ENCODE measurements at regions not wholly inside any gene's neighbourhood (a gene's known extent, or its start where the extent isn't known, plus 50 kb on each side); places are given as distances from the start of the nearest gene placed in this dataset.

DNA sequence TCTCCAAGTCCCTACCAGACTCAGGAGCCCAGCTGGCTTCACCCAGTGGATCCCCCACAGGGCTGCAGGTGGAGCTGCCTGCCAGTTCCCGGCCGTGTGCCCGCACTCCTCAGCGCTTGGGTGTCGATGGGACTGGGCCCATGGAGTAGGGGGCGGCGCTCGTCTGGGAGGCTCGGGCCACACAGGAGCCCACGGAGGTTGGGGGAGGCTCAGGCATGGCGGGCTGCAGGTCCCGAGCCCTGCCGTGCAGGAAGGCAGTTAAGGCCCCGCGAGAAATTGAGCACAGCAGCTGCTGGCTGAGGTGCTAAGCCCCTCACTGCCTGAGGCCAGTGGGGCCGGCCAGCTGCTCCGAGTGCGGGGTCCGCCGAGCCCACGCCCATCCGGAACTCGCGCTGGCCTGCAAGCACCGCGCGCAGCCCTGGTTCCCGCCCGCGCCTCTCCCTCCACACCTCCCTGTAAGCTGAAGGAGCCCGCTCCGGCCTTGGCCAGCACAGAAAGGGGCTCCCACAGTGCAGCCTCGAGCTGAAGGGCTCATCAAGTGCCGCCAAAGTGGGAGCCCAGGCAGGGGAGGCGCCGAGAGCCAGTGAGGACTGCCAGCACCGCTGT is 1771.1 kb downstream of the OLFM4 start (continued):
- no peak for TF ChIP-seq ZSCAN23 (tag by site-specific recombination; IDR thresholded peaks at IDR 0.05)
- no peak for TF ChIP-seq ZNF707 (tag by site-specific recombination; IDR thresholded peaks at IDR 0.05)
- TF ChIP-seq ZSCAN30 (tag by site-specific recombination; IDR thresholded peaks at IDR 0.05) = no peak
- no peak for TF ChIP-seq GLIS1 (tag by site-specific recombination; IDR thresholded peaks at IDR 0.05)
- no peak for TF ChIP-seq ZNF133 (tag by site-specific recombination; IDR thresholded peaks at IDR 0.05)
- TF ChIP-seq, protein P1, sequence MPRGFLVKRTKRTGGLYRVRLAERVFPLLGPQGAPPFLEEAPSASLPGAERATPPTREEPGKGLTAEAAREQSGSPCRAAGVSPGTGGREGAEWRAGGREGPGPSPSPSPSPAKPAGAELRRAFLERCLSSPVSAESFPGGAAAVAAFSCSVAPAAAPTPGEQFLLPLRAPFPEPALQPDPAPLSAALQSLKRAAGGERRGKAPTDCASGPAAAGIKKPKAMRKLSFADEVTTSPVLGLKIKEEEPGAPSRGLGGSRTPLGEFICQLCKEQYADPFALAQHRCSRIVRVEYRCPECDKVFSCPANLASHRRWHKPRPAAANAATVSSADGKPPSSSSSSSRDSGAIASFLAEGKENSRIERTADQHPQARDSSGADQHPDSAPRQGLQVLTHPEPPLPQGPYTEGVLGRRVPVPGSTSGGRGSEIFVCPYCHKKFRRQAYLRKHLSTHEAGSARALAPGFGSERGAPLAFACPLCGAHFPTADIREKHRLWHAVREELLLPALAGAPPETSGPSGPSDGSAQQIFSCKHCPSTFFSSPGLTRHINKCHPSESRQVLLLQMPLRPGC (tag by site-specific recombination; IDR thresholded peaks at IDR 0.05) = no peak
- no peak for TF ChIP-seq ZNF626 (tag by site-specific recombination; IDR thresholded peaks at IDR 0.05)
- TF ChIP-seq, protein P2, sequence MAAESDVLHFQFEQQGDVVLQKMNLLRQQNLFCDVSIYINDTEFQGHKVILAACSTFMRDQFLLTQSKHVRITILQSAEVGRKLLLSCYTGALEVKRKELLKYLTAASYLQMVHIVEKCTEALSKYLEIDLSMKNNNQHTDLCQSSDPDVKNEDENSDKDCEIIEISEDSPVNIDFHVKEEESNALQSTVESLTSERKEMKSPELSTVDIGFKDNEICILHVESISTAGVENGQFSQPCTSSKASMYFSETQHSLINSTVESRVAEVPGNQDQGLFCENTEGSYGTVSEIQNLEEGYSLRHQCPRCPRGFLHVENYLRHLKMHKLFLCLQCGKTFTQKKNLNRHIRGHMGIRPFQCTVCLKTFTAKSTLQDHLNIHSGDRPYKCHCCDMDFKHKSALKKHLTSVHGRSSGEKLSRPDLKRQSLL (tag by site-specific recombination; IDR thresholded peaks at IDR 0.05) = no peak
- no peak for TF ChIP-seq ZNF138 (tag by site-specific recombination; IDR thresholded peaks at IDR 0.05; ENCODE audit: borderline replicate concordance)
- no peak for TF ChIP-seq ZNF521 (tag by site-specific recombination; IDR thresholded peaks at IDR 0.05)
- TF ChIP-seq TCF7L2 (IDR thresholded peaks at IDR 0.05; ENCODE audit: borderline replicate concordance, low read depth, low read length) = no peak
- TF ChIP-seq ZNF701 (tag by site-specific recombination; IDR thresholded peaks at IDR 0.05) = no peak
- TF ChIP-seq ZNF169 (tag by site-specific recombination; IDR thresholded peaks at IDR 0.05) = no peak
- TF ChIP-seq ZNF473 (tag by site-specific recombination; IDR thresholded peaks at IDR 0.05) = no peak
- no peak for TF ChIP-seq ZNF529 (tag by site-specific recombination; IDR thresholded peaks at IDR 0.05; ENCODE audit: insufficient replicate concordance)

DNA sequence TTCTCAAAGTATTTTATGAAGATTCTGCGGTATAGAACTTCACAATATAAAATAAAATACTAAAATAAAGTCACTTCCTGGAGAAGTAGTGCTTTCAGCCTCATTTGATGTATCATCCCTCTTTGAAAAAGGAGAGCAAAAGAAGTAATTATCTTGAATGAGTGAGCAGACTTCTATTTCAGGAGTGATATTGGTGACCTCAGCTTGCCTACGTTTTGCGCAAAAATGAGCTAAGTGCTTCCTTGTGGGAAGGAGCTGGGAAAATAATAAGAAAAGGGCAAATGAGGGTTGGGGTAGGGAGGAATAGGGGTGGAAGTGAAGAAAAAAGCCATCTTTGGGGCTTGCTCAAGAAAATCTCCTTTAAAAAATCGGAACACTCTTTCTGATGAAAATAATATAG is 1773.6 kb downstream of the OLFM4 start:
- Histone ChIP-seq H3K9me3 (ENCODE audit: control insufficient read depth, insufficient read depth, low read depth, low read length) (no peaks in the 10 kb centered on the region), H3K27ac (ENCODE audit: extremely low read depth, low read depth, low read length) (no peak overlapping the region), H3K36me3 (ENCODE audit: control insufficient read depth in 2 of 2, insufficient read depth in 1 of 2, low read length in 2 of 2) (no peaks in the 10 kb centered on the region), H3K4me3 (ENCODE audit: low read depth, low read length) (no peak overlapping the region), H3K4me1 (ENCODE audit: control insufficient read depth, insufficient read depth, low read length) (no peaks in the 10 kb centered on the region)
- POLR2A ChIA-PET = no interaction called here
- CTCF ChIA-PET = no interaction called here
- no peak for TF ChIP-seq ZNF324 (tag by site-specific recombination; IDR thresholded peaks at IDR 0.05)
- no peak for TF ChIP-seq ZNF701 (tag by site-specific recombination; IDR thresholded peaks at IDR 0.05)
- TF ChIP-seq ZNF221 (tag by site-specific recombination; IDR thresholded peaks at IDR 0.05; ENCODE audit: borderline replicate concordance) = no peak
- no peak for TF ChIP-seq ZNF311 (tag by site-specific recombination; IDR thresholded peaks at IDR 0.05; ENCODE audit: borderline replicate concordance)
- no peak for TF ChIP-seq ZNF48 (tag by site-specific recombination; IDR thresholded peaks at IDR 0.05)
- TF ChIP-seq, protein P3, sequence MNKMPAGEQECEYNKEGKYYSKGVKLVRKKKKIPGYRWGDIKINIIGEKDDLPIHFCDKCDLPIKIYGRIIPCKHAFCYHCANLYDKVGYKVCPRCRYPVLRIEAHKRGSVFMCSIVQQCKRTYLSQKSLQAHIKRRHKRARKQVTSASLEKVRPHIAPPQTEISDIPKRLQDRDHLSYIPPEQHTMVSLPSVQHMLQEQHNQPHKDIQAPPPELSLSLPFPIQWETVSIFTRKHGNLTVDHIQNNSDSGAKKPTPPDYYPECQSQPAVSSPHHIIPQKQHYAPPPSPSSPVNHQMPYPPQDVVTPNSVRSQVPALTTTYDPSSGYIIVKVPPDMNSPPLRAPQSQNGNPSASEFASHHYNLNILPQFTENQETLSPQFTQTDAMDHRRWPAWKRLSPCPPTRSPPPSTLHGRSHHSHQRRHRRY (tag by site-specific recombination; IDR thresholded peaks at IDR 0.05) = no peak
- TF ChIP-seq ZNF585B (tag by site-specific recombination; IDR thresholded peaks at IDR 0.05) = no peak
- TF ChIP-seq, protein P4, sequence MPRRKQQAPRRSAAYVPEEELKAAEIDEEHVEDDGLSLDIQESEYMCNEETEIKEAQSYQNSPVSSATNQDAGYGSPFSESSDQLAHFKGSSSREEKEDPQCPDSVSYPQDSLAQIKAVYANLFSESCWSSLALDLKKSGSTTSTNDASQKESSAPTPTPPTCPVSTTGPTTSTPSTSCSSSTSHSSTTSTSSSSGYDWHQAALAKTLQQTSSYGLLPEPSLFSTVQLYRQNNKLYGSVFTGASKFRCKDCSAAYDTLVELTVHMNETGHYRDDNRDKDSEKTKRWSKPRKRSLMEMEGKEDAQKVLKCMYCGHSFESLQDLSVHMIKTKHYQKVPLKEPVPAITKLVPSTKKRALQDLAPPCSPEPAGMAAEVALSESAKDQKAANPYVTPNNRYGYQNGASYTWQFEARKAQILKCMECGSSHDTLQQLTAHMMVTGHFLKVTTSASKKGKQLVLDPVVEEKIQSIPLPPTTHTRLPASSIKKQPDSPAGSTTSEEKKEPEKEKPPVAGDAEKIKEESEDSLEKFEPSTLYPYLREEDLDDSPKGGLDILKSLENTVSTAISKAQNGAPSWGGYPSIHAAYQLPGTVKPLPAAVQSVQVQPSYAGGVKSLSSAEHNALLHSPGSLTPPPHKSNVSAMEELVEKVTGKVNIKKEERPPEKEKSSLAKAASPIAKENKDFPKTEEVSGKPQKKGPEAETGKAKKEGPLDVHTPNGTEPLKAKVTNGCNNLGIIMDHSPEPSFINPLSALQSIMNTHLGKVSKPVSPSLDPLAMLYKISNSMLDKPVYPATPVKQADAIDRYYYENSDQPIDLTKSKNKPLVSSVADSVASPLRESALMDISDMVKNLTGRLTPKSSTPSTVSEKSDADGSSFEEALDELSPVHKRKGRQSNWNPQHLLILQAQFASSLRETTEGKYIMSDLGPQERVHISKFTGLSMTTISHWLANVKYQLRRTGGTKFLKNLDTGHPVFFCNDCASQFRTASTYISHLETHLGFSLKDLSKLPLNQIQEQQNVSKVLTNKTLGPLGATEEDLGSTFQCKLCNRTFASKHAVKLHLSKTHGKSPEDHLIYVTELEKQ (tag by site-specific recombination; IDR thresholded peaks at IDR 0.05; ENCODE audit: borderline replicate concordance) = no peak
- TF ChIP-seq GLI2 (tag by site-specific recombination; IDR thresholded peaks at IDR 0.05; ENCODE audit: borderline replicate concordance, low read depth) = no peak
- no peak for TF ChIP-seq ZNF132 (tag by site-specific recombination; IDR thresholded peaks at IDR 0.05; ENCODE audit: borderline replicate concordance)
- TF ChIP-seq ZNF155 (tag by site-specific recombination; IDR thresholded peaks at IDR 0.05) = no peak
- TF ChIP-seq REPIN1 (tag by site-specific recombination; IDR thresholded peaks at IDR 0.05; ENCODE audit: low read depth) = no peak
- TF ChIP-seq ZFP37 (tag by site-specific recombination; IDR thresholded peaks at IDR 0.05) = no peak
- no peak for TF ChIP-seq ZIC2 (tag by site-specific recombination; IDR thresholded peaks at IDR 0.05)
- TF ChIP-seq ZNF670 (tag by site-specific recombination; IDR thresholded peaks at IDR 0.05; ENCODE audit: low read depth) = no peak
- TF ChIP-seq ZNF202 (tag by site-specific recombination; IDR thresholded peaks at IDR 0.05; ENCODE audit: borderline replicate concordance) = no peak
